ENCODE measurements at regions not wholly inside any gene's neighbourhood (a gene's known extent, or its start where the extent isn't known, plus 50 kb on each side); places are given as distances from the start of the nearest gene placed in this dataset.
"Not testable (repeated sequence)": the region's sequence is repeated elsewhere in the genome, so short reads cannot be mapped to it uniquely, and the experiment has no call there.

GRCh38 chr7:156590212-156590611 is 50.4 kb upstream of the RNF32 start:
- intact Hi-C loops (cut with micrococcal nuclease): no loop called here

DNA sequence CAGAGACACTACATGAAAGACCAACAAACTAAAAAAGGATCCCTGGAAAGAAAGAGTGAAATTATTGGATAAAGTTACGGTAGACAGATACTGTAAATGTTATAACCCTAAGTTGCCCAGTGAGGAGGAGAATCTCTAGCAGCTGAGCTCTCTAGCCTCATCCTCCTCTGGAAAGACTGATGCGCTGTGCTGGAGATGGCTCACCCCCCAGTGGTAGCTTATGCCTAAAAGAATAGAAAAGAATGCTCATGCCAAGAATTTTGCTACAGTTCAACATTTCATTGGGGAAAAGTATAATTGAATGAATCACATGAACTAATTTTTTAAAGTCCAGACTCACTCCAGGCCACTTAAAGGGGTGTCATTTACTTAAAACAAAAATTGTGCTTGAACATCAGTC is 50.8 kb upstream of the RNF32 start:
- intact Hi-C loops (cut with micrococcal nuclease): no loop called here

DNA sequence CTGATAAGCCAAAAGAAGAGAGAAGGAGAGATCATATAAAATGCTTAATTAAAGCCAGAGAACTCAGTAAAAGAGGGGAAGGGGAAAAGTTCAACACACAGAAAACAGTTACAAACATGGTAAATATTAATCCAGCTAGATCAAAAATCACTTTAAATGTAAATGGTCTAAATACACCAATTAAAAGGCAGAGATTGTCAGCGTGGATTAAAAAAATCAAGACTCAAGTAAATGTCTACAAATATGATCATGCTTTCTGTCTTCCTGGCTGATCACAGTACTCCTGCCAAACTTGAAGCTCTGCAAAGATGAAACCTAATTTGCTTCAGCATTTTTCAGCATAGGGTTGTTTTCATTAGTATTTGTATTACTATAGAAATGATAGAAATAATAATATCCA is 54.6 kb upstream of the RNF32 start:
- intact Hi-C loops (cut with micrococcal nuclease): no loop called here

DNA sequence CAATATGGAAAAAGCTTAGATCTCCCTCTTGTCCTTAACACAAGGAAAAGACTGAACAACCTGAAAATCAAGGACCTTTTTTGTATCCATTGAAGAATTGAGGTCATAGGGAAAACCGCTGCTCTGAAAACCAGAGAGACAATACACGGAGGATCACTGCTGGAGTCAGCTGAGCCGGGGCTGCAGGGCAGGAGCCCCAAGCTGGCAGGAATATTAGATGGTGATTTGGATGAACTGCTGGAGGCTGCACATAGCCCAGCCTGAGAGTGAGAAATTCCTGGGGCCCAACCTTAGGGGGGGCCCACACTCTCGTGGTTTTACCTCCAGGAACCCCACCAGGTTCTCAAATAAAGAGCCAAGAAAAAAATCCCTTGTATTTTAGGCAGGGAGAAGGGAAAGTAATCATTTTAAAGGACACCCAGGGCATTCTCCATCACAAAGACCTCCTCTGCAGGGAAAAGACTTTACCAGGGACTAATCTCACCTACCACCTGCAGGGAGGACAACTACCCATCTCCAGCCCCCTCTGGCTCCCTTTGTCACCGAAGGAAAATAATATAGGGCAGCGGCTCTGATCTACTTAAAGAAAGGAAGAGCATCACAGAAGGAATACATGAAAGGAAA is 55.4 kb upstream of the RNF32 start:
- intact Hi-C loops (cut with micrococcal nuclease): no loop called here

GRCh38 chr7:156582591-156583123 is 57.9 kb upstream of the RNF32 start:
- intact Hi-C loops (cut with micrococcal nuclease): no loop called here

GRCh38 chr7:156580036-156580435 is 60.5 kb upstream of the RNF32 start:
- intact Hi-C loops (cut with micrococcal nuclease): no loop called here

DNA sequence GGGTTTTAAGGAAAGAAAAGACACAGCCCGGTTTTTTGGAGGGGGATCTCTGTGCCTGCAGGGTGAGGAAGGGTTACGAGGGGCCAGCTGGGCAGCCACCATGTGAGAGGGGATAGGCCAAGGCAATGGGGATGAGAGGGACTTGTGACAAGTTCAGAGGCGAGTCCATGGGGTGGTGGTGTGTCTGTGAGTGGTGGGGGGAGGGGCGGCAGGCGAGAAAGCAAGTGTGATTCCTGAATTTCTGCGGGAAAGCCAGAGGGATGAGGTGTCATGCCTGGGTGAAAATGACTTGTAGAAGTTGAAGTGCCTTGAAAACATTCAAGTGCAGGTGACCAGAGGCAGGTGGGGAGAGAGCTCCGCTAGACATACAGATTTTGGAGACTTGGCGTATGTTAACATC is 61.0 kb upstream of the RNF32 start:
- intact Hi-C loops (cut with micrococcal nuclease): no loop called here

GRCh38 chr7:156578978-156579430 is 61.6 kb upstream of the RNF32 start:
- intact Hi-C loops (cut with micrococcal nuclease): no loop called here

DNA sequence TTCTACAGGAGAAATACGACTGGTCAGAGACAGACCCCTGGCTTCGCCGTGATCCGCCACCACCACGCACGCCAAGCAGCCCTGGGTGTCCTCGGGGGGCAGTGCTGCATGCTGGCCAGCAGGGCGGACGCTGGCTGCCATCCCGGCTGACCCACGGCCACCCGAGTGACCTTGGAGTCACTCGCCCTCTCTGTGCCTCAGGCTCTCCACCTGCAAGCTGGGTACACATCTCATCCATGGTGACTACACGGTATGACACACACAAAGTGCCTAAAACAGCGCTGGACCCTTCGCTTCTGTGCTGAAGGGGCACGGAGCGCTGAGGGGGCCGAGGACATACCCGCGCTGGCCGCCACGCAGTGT is 62.0 kb upstream of the RNF32 start:
- intact Hi-C loops (cut with micrococcal nuclease): no loop called here

DNA sequence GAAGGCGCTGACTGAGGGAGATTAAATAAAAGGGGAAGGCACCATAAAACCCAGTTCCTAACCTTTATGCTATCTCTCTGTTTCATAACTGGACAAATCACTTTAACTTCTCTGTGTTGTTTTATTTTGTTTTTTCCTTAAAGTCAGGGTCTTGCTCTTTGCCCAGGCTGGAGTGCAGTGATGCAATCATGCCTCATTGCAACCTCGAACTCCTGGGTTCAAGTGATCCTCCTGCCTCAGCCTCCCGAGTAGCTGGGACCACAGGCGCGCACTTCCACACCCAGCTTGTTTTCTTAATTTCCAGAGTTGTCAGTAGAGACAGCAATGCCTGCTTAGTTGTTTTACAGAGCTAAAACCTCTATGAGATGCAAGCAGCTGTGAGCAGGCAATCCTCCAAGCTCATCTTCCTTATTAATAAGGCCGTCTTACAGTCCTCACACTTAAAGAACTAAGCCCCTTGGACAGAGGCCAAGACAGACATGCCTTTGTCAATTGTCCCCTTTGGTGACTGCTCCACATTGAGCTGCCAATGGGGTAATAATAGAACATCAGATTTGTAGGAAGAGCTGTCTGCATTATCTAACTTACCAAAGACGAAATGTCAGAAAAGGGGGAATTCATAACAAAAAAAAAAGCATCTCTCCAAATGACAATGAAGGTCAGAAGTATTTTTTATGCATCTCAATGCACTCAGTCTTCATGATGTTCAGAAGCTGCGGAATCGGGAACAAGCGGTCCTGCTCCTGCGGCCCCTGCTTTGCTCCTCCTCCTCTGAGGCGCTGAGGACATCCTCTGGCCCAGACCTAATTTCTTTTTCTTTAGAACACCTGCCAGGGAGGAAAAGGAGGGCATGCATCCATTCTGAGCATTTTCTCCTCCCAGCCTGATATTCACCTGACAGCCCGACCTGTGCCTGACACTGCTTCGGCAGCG is 62.7 kb upstream of the RNF32 start:
- intact Hi-C loops (cut with micrococcal nuclease): no loop called here

DNA sequence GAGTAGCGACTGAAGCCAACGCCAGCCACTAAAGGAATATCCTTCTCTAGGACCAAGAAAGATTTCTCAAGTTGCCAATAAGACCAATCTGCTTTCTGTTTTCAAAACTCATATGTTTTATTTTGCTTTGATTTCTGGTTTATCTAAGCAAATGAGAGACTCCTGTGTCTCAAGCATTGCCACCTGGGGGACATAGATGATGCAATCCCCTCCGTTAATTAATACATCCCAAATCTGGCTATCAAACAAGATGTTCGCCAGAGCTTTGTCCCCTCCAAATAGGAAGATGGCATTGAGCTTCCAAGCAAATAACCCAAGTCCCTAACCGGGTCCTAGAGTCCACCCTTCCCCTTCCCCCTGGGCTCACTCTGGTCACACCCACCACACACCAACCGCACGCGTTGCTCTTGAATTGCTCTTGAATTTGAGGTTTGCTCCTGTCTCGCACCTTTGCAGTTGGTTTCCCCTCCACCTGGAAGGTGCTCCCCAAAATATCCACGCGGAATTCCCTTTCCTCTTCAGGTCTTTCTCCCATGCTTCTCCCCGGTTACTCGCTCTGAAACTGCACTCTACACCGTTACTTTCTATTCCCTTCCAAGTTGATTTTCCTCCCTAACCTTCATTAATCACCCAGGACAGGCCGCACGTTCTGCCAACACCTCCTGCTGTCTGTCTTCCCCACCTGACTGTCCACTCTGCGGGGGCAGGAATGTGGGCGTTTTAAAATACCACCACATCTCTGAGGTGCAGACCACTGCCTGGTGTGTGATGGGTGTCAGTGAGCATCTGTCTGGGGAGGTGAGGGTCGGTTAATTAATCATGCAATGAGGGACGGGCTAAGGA is 64.1 kb upstream of the RNF32 start:
- intact Hi-C loops (cut with micrococcal nuclease): no loop called here

DNA sequence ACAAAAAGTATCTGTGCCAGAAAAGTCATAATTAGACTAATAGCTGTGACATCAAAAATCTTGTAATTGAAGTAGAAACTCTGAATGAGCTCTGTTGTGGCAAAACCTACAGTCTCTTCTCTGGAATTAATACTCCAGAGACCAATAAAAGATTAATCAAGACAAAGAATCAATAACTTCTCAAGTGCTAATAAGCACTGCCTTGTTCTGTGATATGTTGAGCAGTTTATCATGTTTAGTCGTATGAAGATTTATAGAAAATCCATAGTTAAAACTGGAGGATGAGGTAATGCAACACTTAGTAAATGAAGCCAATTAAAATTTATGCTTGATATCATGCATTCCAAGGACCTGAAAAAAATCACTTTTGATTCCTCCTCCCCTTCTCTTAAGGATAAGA is 72.3 kb upstream of the RNF32 start:
- intact Hi-C loops (cut with micrococcal nuclease): no loop called here

GRCh38 chr7:156566812-156567549 is 73.6 kb upstream of the RNF32 start:
- intact Hi-C loops (cut with micrococcal nuclease): no loop called here

DNA sequence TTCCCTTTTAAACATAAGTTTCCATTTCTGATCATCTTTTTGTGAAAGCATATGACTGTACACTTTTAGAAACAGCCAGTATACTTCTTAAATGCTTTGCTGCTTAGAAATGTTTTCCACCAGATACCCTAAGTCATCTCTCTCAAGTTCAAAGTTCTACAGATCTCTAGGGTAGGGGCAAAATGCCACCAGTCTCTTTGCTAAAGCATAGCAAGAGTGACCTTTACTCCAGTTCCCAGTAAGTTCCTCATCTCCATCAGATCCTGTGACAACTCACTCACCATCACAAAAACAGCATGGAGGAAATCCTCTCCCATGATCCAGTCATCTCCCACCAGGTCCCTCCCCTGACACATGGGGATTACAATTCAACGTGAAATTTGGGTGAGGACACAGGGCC is 75.6 kb upstream of the RNF32 start:
- intact Hi-C loops (cut with micrococcal nuclease): not testable (repeated sequence)

DNA sequence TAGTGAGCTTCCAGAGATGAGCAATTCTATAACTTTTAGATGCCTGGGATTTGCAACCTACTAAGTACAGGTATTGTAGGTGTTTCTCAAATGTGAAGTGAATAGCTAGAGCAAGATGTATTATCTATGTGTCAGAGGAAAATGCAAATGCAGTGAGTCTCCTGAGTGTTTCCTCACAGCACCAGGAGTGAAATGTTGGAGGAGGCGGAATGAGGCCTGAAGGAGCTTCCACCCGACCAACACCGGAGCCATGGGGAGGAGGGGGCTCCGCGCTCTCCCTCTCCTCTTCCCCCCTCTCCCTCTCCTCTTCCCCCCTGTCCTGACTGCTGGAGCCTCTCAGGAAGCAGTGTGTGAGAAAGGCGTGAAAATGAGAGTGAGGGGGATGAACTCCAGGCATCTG is 79.9 kb upstream of the RNF32 start:
- intact Hi-C loops (cut with micrococcal nuclease): no loop called here

- intact Hi-C loops (cut with micrococcal nuclease): no loop called here
Measured at GRCh38 chr7:156560075-156560474, 80.5 kb upstream of the RNF32 start.

GRCh38 chr7:156559001-156559400 is 81.6 kb upstream of the RNF32 start:
- intact Hi-C loops (cut with micrococcal nuclease): no loop called here

- intact Hi-C loops (cut with micrococcal nuclease): no loop called here
Measured at GRCh38 chr7:156558198-156558597, 82.4 kb upstream of the RNF32 start.

DNA sequence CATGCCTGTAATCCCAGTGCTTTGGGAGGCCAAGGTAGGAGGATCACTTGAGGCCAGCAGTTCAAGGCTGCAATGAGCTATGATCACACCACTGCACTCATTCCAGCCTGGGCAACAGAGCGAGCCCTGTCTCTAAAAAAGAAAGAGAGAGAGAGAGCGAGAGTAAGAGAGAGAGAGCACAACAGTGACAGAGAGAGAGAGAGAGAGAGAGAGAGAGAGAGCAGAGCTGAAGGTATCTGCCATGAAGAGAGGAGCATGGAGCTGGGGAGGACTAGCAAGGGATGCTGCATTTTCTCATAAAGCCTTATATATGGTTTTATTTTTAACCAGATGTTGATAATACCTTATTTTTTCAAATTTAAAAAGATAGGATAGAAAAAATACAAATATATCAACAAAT is 84.5 kb upstream of the RNF32 start:
- intact Hi-C loops (cut with micrococcal nuclease): no loop called here

DNA sequence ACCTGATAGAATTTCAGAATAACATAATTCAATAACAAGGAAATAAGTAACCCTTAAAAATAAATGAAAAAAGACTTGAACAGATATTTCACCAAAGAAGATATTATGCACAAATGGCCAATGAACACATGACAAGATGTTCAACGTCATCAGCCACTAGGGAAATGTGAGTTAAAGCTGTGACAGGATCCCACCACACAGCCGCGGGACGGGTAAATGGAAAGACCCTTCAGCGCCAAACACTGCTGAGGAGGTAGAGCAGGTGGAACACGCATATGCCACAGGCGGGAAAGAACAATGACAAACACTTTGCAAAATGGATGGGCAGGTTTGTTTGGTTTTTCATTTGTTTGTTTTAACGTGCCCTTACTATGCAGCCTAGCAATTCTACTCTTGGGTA is 86.1 kb upstream of the RNF32 start:
- intact Hi-C loops (cut with micrococcal nuclease): no loop called here

GRCh38 chr7:156549636-156550035 is 90.9 kb upstream of the RNF32 start:
- intact Hi-C loops (cut with micrococcal nuclease): no loop called here
